NCI-H524 treated with DMSO at 0.1 percent for 48 hours (cell line): ENCODE measurements at regions not wholly inside any gene's neighbourhood (a gene's known extent, or its start where the extent isn't known, plus 50 kb on each side); places are given as distances from the start of the nearest gene placed in this dataset.

Experiments used
- DNase-seq: peaks from one replicate; lab custom pipeline; 2025; lab: John Stamatoyannopoulos, UW

GRCh38 chr4:178275671-178276360 lies 833.6 kb upstream of the AGA start:
- no peak for DNase-seq

- no peak for DNase-seq
Observed at GRCh38 chr4:178280362-178280761, 838.1 kb upstream of the AGA start.

DNA sequence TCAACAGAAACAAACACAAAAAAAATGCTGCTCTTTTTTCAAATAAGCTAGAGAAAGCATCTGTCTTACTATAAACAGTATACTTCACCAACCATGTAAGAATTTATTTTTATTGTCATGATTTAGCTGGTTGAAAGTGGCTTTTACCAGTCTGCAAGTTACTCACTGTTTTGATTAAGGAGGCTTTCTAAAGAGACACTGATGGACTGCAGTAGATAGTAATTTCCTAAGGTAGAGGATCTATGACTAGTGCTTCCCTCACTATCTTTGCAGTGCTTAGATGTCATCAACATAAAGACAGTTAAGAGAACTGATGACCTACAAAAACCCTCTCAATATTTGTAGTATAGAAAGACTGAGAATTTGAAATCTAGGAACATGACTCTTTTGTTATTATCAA lies 846.2 kb upstream of the AGA start:
- DNase-seq, result no peak

- DNase-seq, result peak; percentile 40
Observed at GRCh38 chr4:178293601-178294000, 851.4 kb upstream of the AGA start.

GRCh38 chr4:178296669-178297068 lies 854.4 kb upstream of the AGA start:
- DNase-seq, result no peak

GRCh38 chr4:178306565-178306964 lies 864.3 kb upstream of the AGA start:
- no peak for DNase-seq

DNA sequence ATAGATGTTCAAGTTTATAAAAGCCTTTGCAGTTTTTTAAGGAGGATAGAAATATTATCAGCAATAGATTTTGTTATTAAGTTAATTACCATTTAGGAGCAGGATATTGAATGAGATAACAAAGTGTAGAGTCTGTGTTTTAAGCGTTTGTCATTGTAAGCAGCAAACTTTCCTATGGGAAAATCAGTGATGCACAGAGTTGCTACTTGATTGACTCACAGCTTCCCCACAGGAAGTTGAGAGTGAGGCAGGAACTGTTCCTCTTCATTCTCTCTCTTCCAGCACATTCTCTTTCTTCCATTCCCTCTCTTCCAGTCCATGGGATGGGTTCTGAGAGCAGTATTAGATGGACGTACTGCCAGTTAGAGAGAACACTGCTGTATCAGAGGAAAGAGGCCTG lies 867.7 kb upstream of the AGA start:
- DNase-seq, result no peak

- DNase-seq, result no peak
Observed at GRCh38 chr4:178311997-178312396, 869.8 kb upstream of the AGA start.

- DNase-seq, result no peak
Observed at GRCh38 chr4:178314287-178314686, 872.0 kb upstream of the AGA start.

- no peak for DNase-seq
Observed at GRCh38 chr4:178316211-178316610, 874.0 kb upstream of the AGA start.

DNA sequence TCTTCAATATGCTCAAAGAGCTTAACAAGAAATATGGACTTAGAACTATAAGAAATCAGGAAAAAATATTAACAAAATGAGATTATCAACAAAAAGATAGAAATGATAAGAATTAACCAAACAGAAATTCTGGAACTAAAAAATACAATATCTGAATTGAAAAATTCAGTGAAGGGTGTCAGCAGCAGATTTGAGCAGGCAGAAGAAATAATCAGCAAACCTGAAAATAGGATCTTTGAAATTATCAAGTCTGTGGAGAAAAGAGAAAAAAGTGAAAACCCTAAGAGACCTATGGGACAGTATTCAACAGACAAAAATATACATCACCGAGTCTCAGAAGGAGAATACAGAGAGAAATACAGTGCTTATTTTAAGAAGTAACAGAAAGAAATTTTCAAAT lies 877.8 kb upstream of the AGA start:
- no peak for DNase-seq

GRCh38 chr4:178322524-178323183 lies 880.4 kb upstream of the AGA start:
- DNase-seq, result no peak

GRCh38 chr4:178329226-178329872 lies 887.1 kb upstream of the AGA start:
- no peak for DNase-seq

GRCh38 chr4:178333355-178333754 lies 891.1 kb upstream of the AGA start:
- no peak for DNase-seq

- DNase-seq, result no peak
Observed at GRCh38 chr4:178339769-178340168, 897.5 kb upstream of the AGA start.

- no peak for DNase-seq
Observed at GRCh38 chr4:178340468-178340867, 898.2 kb upstream of the AGA start.

GRCh38 chr4:178344096-178344495 lies 901.9 kb upstream of the AGA start:
- no peak for DNase-seq

GRCh38 chr4:178347111-178347510 lies 904.9 kb upstream of the AGA start:
- DNase-seq, result no peak

DNA sequence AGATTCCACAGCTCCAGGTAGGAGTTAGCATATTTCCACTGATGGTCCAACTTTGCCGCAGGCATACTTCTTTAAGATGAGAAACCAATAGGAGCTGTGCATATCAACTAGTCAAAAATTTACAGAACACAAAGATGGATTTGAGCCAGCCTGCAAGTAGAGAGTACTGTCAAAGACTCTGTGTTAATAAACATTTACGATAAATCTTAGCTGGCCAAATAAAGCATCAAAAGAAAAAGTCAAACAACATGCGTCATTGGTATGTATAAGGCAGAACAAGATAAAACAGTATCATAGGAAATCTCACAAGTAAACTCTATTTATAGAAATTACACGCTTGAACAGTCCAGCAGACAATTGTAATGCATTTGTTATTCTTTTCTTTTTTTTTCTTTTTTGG lies 907.4 kb upstream of the AGA start:
- no peak for DNase-seq

- no peak for DNase-seq
Observed at GRCh38 chr4:178351185-178351584, 908.9 kb upstream of the AGA start.

DNA sequence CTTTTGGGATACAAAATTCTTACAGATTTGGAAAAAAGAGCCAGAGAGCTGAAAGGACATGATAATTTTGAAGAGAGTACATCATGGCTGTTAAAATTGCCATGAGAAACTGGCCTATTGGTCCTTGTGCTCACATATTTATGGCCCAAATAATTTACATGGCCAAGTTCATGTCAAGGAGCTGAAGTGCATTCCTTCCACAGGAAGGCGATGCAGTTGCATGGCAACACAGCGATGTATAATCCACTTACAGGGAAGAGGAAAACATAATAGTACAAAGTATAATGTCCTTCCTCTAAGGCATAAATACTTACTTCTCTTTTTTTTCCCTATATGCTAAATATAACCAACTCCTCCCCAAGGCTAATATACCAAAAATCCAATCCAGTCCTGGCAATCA lies 914.5 kb upstream of the AGA start:
- no peak for DNase-seq

- no peak for DNase-seq
Observed at GRCh38 chr4:178385481-178385880, 943.2 kb upstream of the AGA start.

- DNase-seq, result no peak
Observed at GRCh38 chr4:178387756-178388155, 945.5 kb upstream of the AGA start.

GRCh38 chr4:178395798-178396197 lies 953.6 kb upstream of the AGA start:
- no peak for DNase-seq
